Lower lobe of right lung (tissue), 2 donors: ENCODE measurements at regions not wholly inside any gene's neighbourhood (a gene's known extent, or its start where the extent isn't known, plus 50 kb on each side); places are given as distances from the start of the nearest gene placed in this dataset.
A peak's percentile ranks its signal among the peaks of the same experiment; 100 is the strongest.

ENCODE experiments used
- ATAC-seq, 2 donors: fragments of 200-7000 bp; cut with Tn5 transposase; one replicate each; pipeline ENCODE4 v1.9.1; 2020 to 2022; ENCODE audit warnings: mild to moderate bottlenecking in 2 of 2, moderate library complexity in 2 of 2
- DNase-seq: peaks from one replicate; pipeline ENCODE4 v3.0.0-alpha.2; 2020
- H3K27ac ChIP-seq: fragments of 200-600 bp; one replicate; pipeline ENCODE4 v1.8.0; 2022
- H3K27me3 ChIP-seq: fragments of 200-600 bp; one replicate; pipeline ENCODE4 v1.8.0; 2022; ENCODE audit warnings: low read depth
- H3K36me3 ChIP-seq: fragments of 200-600 bp; one replicate; pipeline ENCODE4 v1.8.0; 2022; ENCODE audit warnings: mild to moderate bottlenecking
- H3K4me1 ChIP-seq: fragments of 200-600 bp; one replicate; pipeline ENCODE4 v1.8.0; 2022
- H3K4me3 ChIP-seq: fragments of 200-600 bp; one replicate; pipeline ENCODE4 v1.8.0; 2022; ENCODE audit warnings: mild to moderate bottlenecking
- H3K9me3 ChIP-seq: fragments of 200-600 bp; one replicate; pipeline ENCODE4 v1.8.0; 2022
- CTCF ChIP-seq: fragments of 200-600 bp; IDR thresholded peaks from one replicate; pipeline ENCODE4 v1.8.0; 2022; ENCODE audit warnings: antibody characterized with exemption, mild to moderate bottlenecking
- intact Hi-C: fragments of 100-400 bp; cut with DNase I; formaldehyde crosslinking; loops from one replicate; pipeline ENCODE4 v1.11.0; 2022
- donor health status: DM: no; HTN: yes; CAD: no; lungs with severe emphysema.

- H3K27ac ChIP-seq: no peak overlapping the region
- no peaks in the 10 kb centered on the region for H3K27me3 ChIP-seq
- ATAC-seq: peak in 1 of 2 donors; percentile 59
- no peaks in the 10 kb centered on the region for H3K4me1 ChIP-seq
- intact Hi-C loops: no loop called here
- TF ChIP-seq CTCF: no peak
- H3K36me3 ChIP-seq: no peaks in the 10 kb centered on the region
- no peak overlapping the region for H3K4me3 ChIP-seq
- no peak for DNase-seq
- H3K9me3 ChIP-seq: no peaks in the 10 kb centered on the region
Measured at GRCh38 chr22:48795664-48796063, 1032.0 kb downstream of the BRD1 start.

GRCh38 chr22:48794906-48795305 lies 1032.8 kb downstream of the BRD1 start:
- no peaks in the 10 kb centered on the region for H3K27me3 ChIP-seq
- TF ChIP-seq CTCF: no peak
- DNase-seq (no peak), ATAC-seq (no peak)
- no peaks in the 10 kb centered on the region for H3K4me1 ChIP-seq
- no peaks in the 10 kb centered on the region for H3K9me3 ChIP-seq
- H3K27ac ChIP-seq: no peak overlapping the region
- H3K4me3 ChIP-seq: no peak overlapping the region
- no peaks in the 10 kb centered on the region for H3K36me3 ChIP-seq
- intact Hi-C loops: no loop called here

- TF ChIP-seq CTCF: no peak
- Histone ChIP-seq H3K4me3 (no peak overlapping the region), H3K27ac (no peak overlapping the region), H3K36me3 (no peaks in the 10 kb centered on the region), H3K27me3 (no peaks in the 10 kb centered on the region), H3K4me1 (no peaks in the 10 kb centered on the region), H3K9me3 (no peaks in the 10 kb centered on the region)
- ATAC-seq (no peak), DNase-seq (no peak)
- intact Hi-C loops: no loop called here
Measured at GRCh38 chr22:48793949-48794348, 1033.7 kb downstream of the BRD1 start.

- ATAC-seq (peak in 1 of 2 donors; percentile 37), DNase-seq (no peak)
- Histone ChIP-seq H3K9me3 (no peaks in the 10 kb centered on the region), H3K4me3 (no peak overlapping the region), H3K36me3 (no peaks in the 10 kb centered on the region), H3K27ac (no peak overlapping the region), H3K27me3 (no peaks in the 10 kb centered on the region), H3K4me1 (no peaks in the 10 kb centered on the region)
- intact Hi-C loops: no loop called here
- TF ChIP-seq CTCF: no peak
Measured at GRCh38 chr22:48786679-48786996, 1041.0 kb downstream of the BRD1 start.

GRCh38 chr22:48785792-48786678 lies 1041.6 kb downstream of the BRD1 start:
- Histone ChIP-seq H3K4me3 (no peak overlapping the region), H3K27ac (no peak overlapping the region), H3K4me1 (no peaks in the 10 kb centered on the region), H3K9me3 (no peaks in the 10 kb centered on the region), H3K36me3 (no peaks in the 10 kb centered on the region), H3K27me3 (peaks cover 3% of the 10 kb centered on the region)
- DNase-seq (no peak), ATAC-seq (peak in 1 of 2 donors; percentile 47)
- TF ChIP-seq CTCF: no peak
- intact Hi-C loops: no loop called here
